ENCODE measurements at regions not wholly inside any gene's neighbourhood (a gene's known extent, or its start where the extent isn't known, plus 50 kb on each side); places are given as distances from the start of the nearest gene placed in this dataset.

DNA sequence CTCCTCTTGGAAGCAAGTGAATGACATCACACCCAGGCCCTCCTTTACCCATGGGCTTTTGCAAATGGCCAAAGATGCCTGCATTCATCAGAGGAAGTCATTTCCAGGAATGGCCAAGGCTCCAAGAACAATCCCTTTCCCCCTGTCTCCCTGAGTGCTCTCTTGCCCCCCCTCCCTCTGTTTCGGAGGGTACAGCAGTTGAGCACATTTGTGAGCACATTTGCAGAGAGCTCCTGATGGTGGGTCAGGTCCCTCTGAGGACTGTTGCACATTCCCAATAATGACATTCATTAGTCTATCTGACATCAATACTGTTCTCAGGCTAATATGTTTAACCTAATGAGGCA, 113.4 kb downstream of the MATN1 start:
- Histone ChIP-seq H3K4me3 (no peak overlapping the region), H3K36me3 (no peaks in the 10 kb centered on the region), H3K4me1 (no peaks in the 10 kb centered on the region), H3K27me3 (no peaks in the 10 kb centered on the region), H3K27ac (no peak overlapping the region), H3K9me3 (no peaks in the 10 kb centered on the region)
- intact Hi-C loops (cut with DNase I; ENCODE audit: low total_unique reads), result no loop called here
- no peak for DNase-seq (ENCODE audit: low spot score in 2 of 2)
- no peak for TF ChIP-seq POLR2AphosphoS5 (IDR thresholded peaks at IDR 0.05)
- TF ChIP-seq POLR2A (IDR thresholded peaks at IDR 0.05), result no peak
- TF ChIP-seq, protein P1, sequence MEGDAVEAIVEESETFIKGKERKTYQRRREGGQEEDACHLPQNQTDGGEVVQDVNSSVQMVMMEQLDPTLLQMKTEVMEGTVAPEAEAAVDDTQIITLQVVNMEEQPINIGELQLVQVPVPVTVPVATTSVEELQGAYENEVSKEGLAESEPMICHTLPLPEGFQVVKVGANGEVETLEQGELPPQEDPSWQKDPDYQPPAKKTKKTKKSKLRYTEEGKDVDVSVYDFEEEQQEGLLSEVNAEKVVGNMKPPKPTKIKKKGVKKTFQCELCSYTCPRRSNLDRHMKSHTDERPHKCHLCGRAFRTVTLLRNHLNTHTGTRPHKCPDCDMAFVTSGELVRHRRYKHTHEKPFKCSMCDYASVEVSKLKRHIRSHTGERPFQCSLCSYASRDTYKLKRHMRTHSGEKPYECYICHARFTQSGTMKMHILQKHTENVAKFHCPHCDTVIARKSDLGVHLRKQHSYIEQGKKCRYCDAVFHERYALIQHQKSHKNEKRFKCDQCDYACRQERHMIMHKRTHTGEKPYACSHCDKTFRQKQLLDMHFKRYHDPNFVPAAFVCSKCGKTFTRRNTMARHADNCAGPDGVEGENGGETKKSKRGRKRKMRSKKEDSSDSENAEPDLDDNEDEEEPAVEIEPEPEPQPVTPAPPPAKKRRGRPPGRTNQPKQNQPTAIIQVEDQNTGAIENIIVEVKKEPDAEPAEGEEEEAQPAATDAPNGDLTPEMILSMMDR (IDR thresholded peaks at IDR 0.05), result no peak

GRCh38 chr1:30609336-30609998, 113.9 kb downstream of the MATN1 start:
- intact Hi-C loops (cut with DNase I; ENCODE audit: low total_unique reads), result no loop called here
- Histone ChIP-seq H3K4me3 (no peak overlapping the region), H3K9me3 (no peaks in the 10 kb centered on the region), H3K27me3 (no peaks in the 10 kb centered on the region), H3K36me3 (no peaks in the 10 kb centered on the region), H3K27ac (no peak overlapping the region), H3K4me1 (no peaks in the 10 kb centered on the region)
- TF ChIP-seq, protein P1 (IDR thresholded peaks at IDR 0.05), result no peak
- TF ChIP-seq POLR2AphosphoS5 (IDR thresholded peaks at IDR 0.05) (no peak), POLR2A (IDR thresholded peaks at IDR 0.05) (no peak)
- peak in 1 of 2 donors; percentile 14 for DNase-seq (ENCODE audit: low spot score in 2 of 2)

- intact Hi-C loops (cut with DNase I; ENCODE audit: low total_unique reads), result no loop called here
- TF ChIP-seq POLR2A (IDR thresholded peaks at IDR 0.05) (no peak), POLR2AphosphoS5 (IDR thresholded peaks at IDR 0.05) (no peak)
- TF ChIP-seq, protein P1 (IDR thresholded peaks at IDR 0.05), result no peak
- DNase-seq (ENCODE audit: low spot score in 2 of 2), result no peak
- no peaks in the 10 kb centered on the region for H3K4me1 ChIP-seq
- no peaks in the 10 kb centered on the region for H3K9me3 ChIP-seq
- H3K27ac ChIP-seq, result no peak overlapping the region
- H3K27me3 ChIP-seq, result no peaks in the 10 kb centered on the region
- no peak overlapping the region for H3K4me3 ChIP-seq
- H3K36me3 ChIP-seq, result no peaks in the 10 kb centered on the region
Measured at GRCh38 chr1:30607723-30608122, 115.7 kb downstream of the MATN1 start.

- Histone ChIP-seq H3K36me3 (no peaks in the 10 kb centered on the region), H3K27ac (no peak overlapping the region), H3K27me3 (no peaks in the 10 kb centered on the region), H3K4me1 (no peaks in the 10 kb centered on the region), H3K9me3 (no peaks in the 10 kb centered on the region), H3K4me3 (no peak overlapping the region)
- intact Hi-C loops (cut with DNase I; ENCODE audit: low total_unique reads), result no loop called here
- TF ChIP-seq POLR2AphosphoS5 (IDR thresholded peaks at IDR 0.05) (no peak), POLR2A (IDR thresholded peaks at IDR 0.05) (no peak)
- TF ChIP-seq, protein P1 (IDR thresholded peaks at IDR 0.05), result no peak
- DNase-seq (ENCODE audit: low spot score in 2 of 2), result no peak
Measured at GRCh38 chr1:30606166-30606565, 117.2 kb downstream of the MATN1 start.

DNA sequence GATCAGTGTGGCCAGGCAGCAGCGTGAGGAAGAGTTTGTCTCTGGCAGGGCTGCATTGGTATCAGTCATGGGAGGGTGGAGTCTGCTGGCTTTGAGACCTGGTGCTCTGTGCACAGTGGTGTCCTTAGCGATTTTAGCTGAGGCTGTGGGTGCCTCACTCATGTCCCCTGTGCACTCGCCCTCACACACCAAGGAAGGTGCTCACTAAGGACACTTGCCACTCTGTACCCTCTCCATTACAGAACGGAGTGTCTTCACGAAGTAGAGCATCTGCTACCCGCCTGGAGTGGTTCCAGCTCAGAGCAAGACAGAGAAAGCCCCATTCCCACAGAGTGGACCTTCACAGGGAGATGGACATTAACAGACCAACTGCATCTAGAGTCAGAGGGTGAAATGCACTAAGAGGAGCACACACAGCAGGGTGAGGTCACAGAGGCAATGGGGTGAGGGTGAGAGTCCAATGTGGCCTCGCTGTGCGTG, 117.9 kb downstream of the MATN1 start:
- Histone ChIP-seq H3K9me3 (no peaks in the 10 kb centered on the region), H3K4me3 (no peak overlapping the region), H3K36me3 (no peaks in the 10 kb centered on the region), H3K27me3 (no peaks in the 10 kb centered on the region), H3K27ac (no peak overlapping the region), H3K4me1 (no peaks in the 10 kb centered on the region)
- DNase-seq (ENCODE audit: low spot score in 2 of 2), result no peak
- intact Hi-C loops (cut with DNase I; ENCODE audit: low total_unique reads), result no loop called here
- TF ChIP-seq POLR2AphosphoS5 (IDR thresholded peaks at IDR 0.05) (no peak), POLR2A (IDR thresholded peaks at IDR 0.05) (no peak)
- TF ChIP-seq, protein P1 (IDR thresholded peaks at IDR 0.05), result no peak
